ENCODE measurements at regions not wholly inside any gene's neighbourhood (a gene's known extent, or its start where the extent isn't known, plus 50 kb on each side); places are given as distances from the start of the nearest gene placed in this dataset.

GRCh38 chr20:43316271-43316670 is 126.6 kb upstream of the PTPRT start:
- TF ChIP-seq CTCF (IDR thresholded peaks at IDR 0.05 in 4 of 5, conservative IDR thresholded peaks at IDR 0.05 in 1 of 5), result no peak
- no peak for ATAC-seq
- Histone ChIP-seq H3K4me3 (no peak overlapping the region), H3K27ac (no peak overlapping the region), H3K9me3 (no peaks in the 10 kb centered on the region), H3K36me3 (no peaks in the 10 kb centered on the region), H3K27me3 (no peaks in the 10 kb centered on the region), H3K4me1 (no peaks in the 10 kb centered on the region)
- DNase-seq, result no peak
- intact Hi-C loops (cut with DNase I; ENCODE audit: low total_unique reads), result no loop called here
- in situ Hi-C loops (cut with MboI; ENCODE audit: low sequenced_read_pairs in 4 of 4), result no loop called here

GRCh38 chr20:43309266-43309665 is 119.6 kb upstream of the PTPRT start:
- DNase-seq (no peak), ATAC-seq (no peak)
- in situ Hi-C loops (cut with MboI; ENCODE audit: low sequenced_read_pairs in 4 of 4) (no loop called here), intact Hi-C loops (cut with DNase I; ENCODE audit: low total_unique reads) (no loop called here)
- Histone ChIP-seq H3K36me3 (no peaks in the 10 kb centered on the region), H3K9me3 (no peaks in the 10 kb centered on the region), H3K4me3 (no peak overlapping the region), H3K4me1 (no peaks in the 10 kb centered on the region), H3K27me3 (no peaks in the 10 kb centered on the region), H3K27ac (no peak overlapping the region)
- TF ChIP-seq CTCF (IDR thresholded peaks at IDR 0.05 in 4 of 5, conservative IDR thresholded peaks at IDR 0.05 in 1 of 5), result no peak
- TF ChIP-seq POLR2A (IDR thresholded peaks at IDR 0.05), result no peak

- H3K27ac ChIP-seq, result no peak overlapping the region
- TF ChIP-seq POLR2A (IDR thresholded peaks at IDR 0.05), result no peak
- TF ChIP-seq CTCF (IDR thresholded peaks at IDR 0.05 in 4 of 5, conservative IDR thresholded peaks at IDR 0.05 in 1 of 5), result no peak
- H3K4me3 ChIP-seq, result no peak overlapping the region
- H3K36me3 ChIP-seq, result no peaks in the 10 kb centered on the region
- no peaks in the 10 kb centered on the region for H3K9me3 ChIP-seq
- H3K27me3 ChIP-seq, result no peaks in the 10 kb centered on the region
- in situ Hi-C loops (cut with MboI; ENCODE audit: low sequenced_read_pairs in 4 of 4), result no loop called here
- no peaks in the 10 kb centered on the region for H3K4me1 ChIP-seq
- ATAC-seq, result no peak
- DNase-seq, result no peak
- intact Hi-C loops (cut with DNase I; ENCODE audit: low total_unique reads), result no loop called here
Observed at GRCh38 chr20:43306837-43307236, 117.1 kb upstream of the PTPRT start.

GRCh38 chr20:43305749-43306148 is 116.0 kb upstream of the PTPRT start:
- no peak for DNase-seq
- no peaks in the 10 kb centered on the region for H3K36me3 ChIP-seq
- H3K27me3 ChIP-seq, result no peaks in the 10 kb centered on the region
- no peak for ATAC-seq
- no peaks in the 10 kb centered on the region for H3K9me3 ChIP-seq
- no peak overlapping the region for H3K27ac ChIP-seq
- no peaks in the 10 kb centered on the region for H3K4me1 ChIP-seq
- in situ Hi-C loops (cut with MboI; ENCODE audit: low sequenced_read_pairs in 4 of 4), result no loop called here
- TF ChIP-seq POLR2A (IDR thresholded peaks at IDR 0.05) (no peak), CTCF (IDR thresholded peaks at IDR 0.05 in 4 of 5, conservative IDR thresholded peaks at IDR 0.05 in 1 of 5) (no peak)
- H3K4me3 ChIP-seq, result no peak overlapping the region
- intact Hi-C loops (cut with DNase I; ENCODE audit: low total_unique reads), result no loop called here

GRCh38 chr20:43304598-43304997 is 114.9 kb upstream of the PTPRT start:
- in situ Hi-C loops (cut with MboI; ENCODE audit: low sequenced_read_pairs in 4 of 4), result no loop called here
- no peak for ATAC-seq

More at GRCh38 chr20:43304598-43304997, 114.9 kb upstream of the PTPRT start:
- no peaks in the 10 kb centered on the region for H3K4me1 ChIP-seq
- no peak for DNase-seq
- no peak for TF ChIP-seq POLR2A (IDR thresholded peaks at IDR 0.05)
- TF ChIP-seq CTCF (IDR thresholded peaks at IDR 0.05 in 4 of 5, conservative IDR thresholded peaks at IDR 0.05 in 1 of 5), result no peak
- H3K36me3 ChIP-seq, result no peaks in the 10 kb centered on the region
- no peaks in the 10 kb centered on the region for H3K9me3 ChIP-seq
- H3K27me3 ChIP-seq, result no peaks in the 10 kb centered on the region
- intact Hi-C loops (cut with DNase I; ENCODE audit: low total_unique reads), result no loop called here
- no peak overlapping the region for H3K27ac ChIP-seq
- H3K4me3 ChIP-seq, result no peak overlapping the region
